A204.1 (cell line): ENCODE measurements at regions not wholly inside any gene's neighbourhood (a gene's known extent, or its start where the extent isn't known, plus 50 kb on each side); places are given as distances from the start of the nearest gene placed in this dataset.
"Not testable (repeated sequence)": the region's sequence is repeated elsewhere in the genome, so short reads cannot be mapped to it uniquely, and the experiment has no call there.

Experiments
- FAIRE-seq: peaks from 2 replicates; lab custom pipeline; 2012; peaks lifted over from hg19 to GRCh38; lab: Jason Lieb, UNC

GRCh38 chr12:127149226-127149964 is 1117.6 kb upstream of the TMEM132C start:
- no peak for FAIRE-seq

- FAIRE-seq: no peak
These were observed 1116.9 kb upstream of the TMEM132C start for GRCh38 chr12:127150028-127150427.

GRCh38 chr12:127150479-127150878 is 1116.5 kb upstream of the TMEM132C start:
- FAIRE-seq: no peak

GRCh38 chr12:127150956-127151355 is 1116.0 kb upstream of the TMEM132C start:
- no peak for FAIRE-seq

GRCh38 chr12:127153996-127154395 is 1113.0 kb upstream of the TMEM132C start:
- no peak for FAIRE-seq

- FAIRE-seq: not testable (repeated sequence)
These were observed 1112.1 kb upstream of the TMEM132C start for GRCh38 chr12:127154830-127155229.

GRCh38 chr12:127155935-127156619 is 1110.9 kb upstream of the TMEM132C start:
- FAIRE-seq: not testable (repeated sequence)

- FAIRE-seq: not testable (repeated sequence)
These were observed 1109.2 kb upstream of the TMEM132C start for GRCh38 chr12:127157501-127158366.

- FAIRE-seq: no peak
These were observed 1108.4 kb upstream of the TMEM132C start for GRCh38 chr12:127158385-127159061.

- FAIRE-seq: no peak
These were observed 1105.5 kb upstream of the TMEM132C start for GRCh38 chr12:127161466-127161865.

GRCh38 chr12:127162307-127162706 is 1104.7 kb upstream of the TMEM132C start:
- FAIRE-seq: no peak

GRCh38 chr12:127162902-127163301 is 1104.1 kb upstream of the TMEM132C start:
- FAIRE-seq: no peak

GRCh38 chr12:127165567-127166392 is 1101.2 kb upstream of the TMEM132C start:
- no peak for FAIRE-seq

GRCh38 chr12:127169321-127170181 is 1097.4 kb upstream of the TMEM132C start:
- no peak for FAIRE-seq

- FAIRE-seq: no peak
These were observed 1096.5 kb upstream of the TMEM132C start for GRCh38 chr12:127170226-127171180.

GRCh38 chr12:127172861-127173260 is 1094.1 kb upstream of the TMEM132C start:
- FAIRE-seq: no peak

- not testable (repeated sequence) for FAIRE-seq
These were observed 1093.0 kb upstream of the TMEM132C start for GRCh38 chr12:127173971-127174370.

- no peak for FAIRE-seq
These were observed 1092.1 kb upstream of the TMEM132C start for GRCh38 chr12:127174881-127175280.

GRCh38 chr12:127175361-127175760 is 1091.6 kb upstream of the TMEM132C start:
- FAIRE-seq: no peak
